ENCODE measurements at regions not wholly inside any gene's neighbourhood (a gene's known extent, or its start where the extent isn't known, plus 50 kb on each side); places are given as distances from the start of the nearest gene placed in this dataset.

DNA sequence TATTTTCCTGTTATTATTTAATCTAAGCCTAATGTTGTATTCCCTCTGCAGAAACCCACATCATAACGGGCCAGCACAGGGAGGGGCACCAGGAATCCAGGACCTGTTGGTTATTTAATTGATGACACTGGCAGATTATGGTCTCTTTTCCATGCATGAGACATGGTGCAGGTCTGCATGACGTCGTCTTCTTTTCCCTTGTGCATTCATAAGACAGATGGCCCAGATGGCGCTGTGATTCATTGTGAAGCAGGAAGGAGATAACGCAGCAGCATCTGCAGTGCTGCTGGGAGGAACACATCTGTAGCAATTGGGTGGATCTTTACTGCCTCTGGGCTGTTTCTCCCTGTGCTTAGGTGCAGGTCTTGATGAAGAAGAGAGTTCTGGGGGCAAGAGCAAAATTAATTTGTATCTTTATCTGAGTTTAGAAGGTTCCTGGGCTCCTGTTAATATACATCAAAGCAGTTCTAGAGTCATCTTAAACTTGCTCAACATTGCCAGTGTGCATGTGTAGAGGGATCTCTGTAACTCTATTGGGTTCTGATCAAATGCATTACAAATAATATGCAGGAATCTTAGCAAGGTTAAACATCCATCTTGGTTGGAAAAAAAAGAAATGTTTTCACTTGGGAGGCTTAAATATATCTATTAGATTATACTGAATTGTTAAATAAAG is 176.1 kb downstream of the PCSK1 start:
- TF ChIP-seq, protein P1, sequence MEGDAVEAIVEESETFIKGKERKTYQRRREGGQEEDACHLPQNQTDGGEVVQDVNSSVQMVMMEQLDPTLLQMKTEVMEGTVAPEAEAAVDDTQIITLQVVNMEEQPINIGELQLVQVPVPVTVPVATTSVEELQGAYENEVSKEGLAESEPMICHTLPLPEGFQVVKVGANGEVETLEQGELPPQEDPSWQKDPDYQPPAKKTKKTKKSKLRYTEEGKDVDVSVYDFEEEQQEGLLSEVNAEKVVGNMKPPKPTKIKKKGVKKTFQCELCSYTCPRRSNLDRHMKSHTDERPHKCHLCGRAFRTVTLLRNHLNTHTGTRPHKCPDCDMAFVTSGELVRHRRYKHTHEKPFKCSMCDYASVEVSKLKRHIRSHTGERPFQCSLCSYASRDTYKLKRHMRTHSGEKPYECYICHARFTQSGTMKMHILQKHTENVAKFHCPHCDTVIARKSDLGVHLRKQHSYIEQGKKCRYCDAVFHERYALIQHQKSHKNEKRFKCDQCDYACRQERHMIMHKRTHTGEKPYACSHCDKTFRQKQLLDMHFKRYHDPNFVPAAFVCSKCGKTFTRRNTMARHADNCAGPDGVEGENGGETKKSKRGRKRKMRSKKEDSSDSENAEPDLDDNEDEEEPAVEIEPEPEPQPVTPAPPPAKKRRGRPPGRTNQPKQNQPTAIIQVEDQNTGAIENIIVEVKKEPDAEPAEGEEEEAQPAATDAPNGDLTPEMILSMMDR (IDR thresholded peaks at IDR 0.05) = peak; percentile 13
- TF ChIP-seq ZFX (IDR thresholded peaks at IDR 0.05; ENCODE audit: borderline replicate concordance) = no peak
